ENCODE measurements at regions not wholly inside any gene's neighbourhood (a gene's known extent, or its start where the extent isn't known, plus 50 kb on each side); places are given as distances from the start of the nearest gene placed in this dataset.

GRCh38 chr5:148937239-148937638 lies 110.8 kb downstream of the ADRB2 start:
- Histone ChIP-seq H3K36me3 (ENCODE audit: control insufficient read depth, insufficient read depth, low read length) (no peaks in the 10 kb centered on the region), H3K4me3 (ENCODE audit: low read length) (no peak overlapping the region), H3K27ac (ENCODE audit: low read depth, low read length) (no peak overlapping the region), H3K27me3 (ENCODE audit: control insufficient read depth, insufficient read depth, low read length) (no peaks in the 10 kb centered on the region), H3K4me1 (ENCODE audit: control insufficient read depth, insufficient read depth, low read length) (no peaks in the 10 kb centered on the region), H3K9ac (ENCODE audit: low read length) (no peak overlapping the region)

DNA sequence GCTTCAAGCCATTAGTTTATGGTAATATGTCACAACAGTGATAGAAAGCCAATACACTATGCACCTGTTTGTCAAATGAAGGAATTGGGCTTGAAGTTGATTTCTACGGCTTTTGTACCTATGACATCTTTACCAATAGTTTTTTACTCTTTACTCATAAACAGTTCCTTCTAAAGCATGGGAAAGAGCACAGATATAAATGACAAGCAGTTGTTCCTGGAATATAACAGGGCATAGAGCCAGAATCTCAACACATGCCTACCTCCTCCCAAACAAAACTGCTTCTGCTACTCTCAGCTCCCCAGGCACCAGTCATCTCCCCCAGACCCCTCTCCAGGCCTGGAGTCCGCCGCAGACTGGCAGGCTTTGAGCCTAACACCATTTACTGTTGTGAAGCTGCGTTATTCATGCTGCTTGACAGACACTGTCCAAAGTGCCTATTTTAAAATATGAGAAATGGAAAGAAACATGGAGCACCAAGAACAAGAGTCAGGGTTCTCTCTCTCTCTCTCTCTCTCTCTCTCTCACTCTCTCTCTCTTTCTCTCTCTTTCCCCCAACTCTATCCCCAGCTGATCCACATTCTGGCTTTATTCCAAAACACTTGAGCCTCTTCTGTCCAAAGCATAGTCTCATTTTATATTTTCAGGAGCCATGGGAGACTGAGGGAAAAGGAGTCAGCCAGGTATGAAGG lies 111.6 kb downstream of the ADRB2 start:
- Histone ChIP-seq H3K9ac (ENCODE audit: low read length) (no peak overlapping the region), H3K4me3 (ENCODE audit: low read length) (no peak overlapping the region), H3K36me3 (ENCODE audit: control insufficient read depth, insufficient read depth, low read length) (no peaks in the 10 kb centered on the region), H3K27me3 (ENCODE audit: control insufficient read depth, insufficient read depth, low read length) (no peaks in the 10 kb centered on the region), H3K4me1 (ENCODE audit: control insufficient read depth, insufficient read depth, low read length) (no peaks in the 10 kb centered on the region), H3K27ac (ENCODE audit: low read depth, low read length) (no peak overlapping the region)

DNA sequence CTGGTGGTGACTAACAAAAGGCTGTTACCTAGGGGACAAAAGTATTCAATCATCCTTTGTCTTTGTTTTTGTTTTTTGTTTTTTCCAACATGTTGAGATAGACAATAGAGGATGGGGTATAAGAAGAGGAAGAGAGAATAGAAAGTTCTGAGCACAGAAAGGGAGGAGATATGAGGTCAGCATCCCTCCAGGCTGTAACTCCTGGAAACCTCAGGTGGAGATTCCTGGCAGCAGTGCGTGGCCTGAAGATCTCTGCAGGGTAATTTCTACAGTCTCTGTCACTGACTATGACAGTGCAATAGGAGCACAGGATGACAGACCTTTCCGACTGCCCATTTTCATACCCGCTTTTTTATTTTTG lies 112.1 kb downstream of the ADRB2 start:
- Histone ChIP-seq H3K9ac (ENCODE audit: low read length) (no peak overlapping the region), H3K27me3 (ENCODE audit: control insufficient read depth, insufficient read depth, low read length) (no peaks in the 10 kb centered on the region), H3K4me1 (ENCODE audit: control insufficient read depth, insufficient read depth, low read length) (no peaks in the 10 kb centered on the region), H3K36me3 (ENCODE audit: control insufficient read depth, insufficient read depth, low read length) (no peaks in the 10 kb centered on the region), H3K27ac (ENCODE audit: low read depth, low read length) (no peak overlapping the region), H3K4me3 (ENCODE audit: low read length) (no peak overlapping the region)

- H3K4me3 ChIP-seq (ENCODE audit: low read length) = no peak overlapping the region
- no peak overlapping the region for H3K9ac ChIP-seq (ENCODE audit: low read length)
- no peaks in the 10 kb centered on the region for H3K36me3 ChIP-seq (ENCODE audit: control insufficient read depth, insufficient read depth, low read length)
- no peaks in the 10 kb centered on the region for H3K27me3 ChIP-seq (ENCODE audit: control insufficient read depth, insufficient read depth, low read length)
- no peaks in the 10 kb centered on the region for H3K4me1 ChIP-seq (ENCODE audit: control insufficient read depth, insufficient read depth, low read length)
- no peak overlapping the region for H3K27ac ChIP-seq (ENCODE audit: low read depth, low read length)
Observed at GRCh38 chr5:148939676-148940075, 113.3 kb downstream of the ADRB2 start.

- no peak overlapping the region for H3K27ac ChIP-seq (ENCODE audit: low read depth, low read length)
- no peak overlapping the region for H3K9ac ChIP-seq (ENCODE audit: low read length)
- H3K36me3 ChIP-seq (ENCODE audit: control insufficient read depth, insufficient read depth, low read length) = no peaks in the 10 kb centered on the region
- H3K4me1 ChIP-seq (ENCODE audit: control insufficient read depth, insufficient read depth, low read length) = no peaks in the 10 kb centered on the region
- H3K27me3 ChIP-seq (ENCODE audit: control insufficient read depth, insufficient read depth, low read length) = no peaks in the 10 kb centered on the region
- H3K4me3 ChIP-seq (ENCODE audit: low read length) = no peak overlapping the region
Observed at GRCh38 chr5:148941810-148942209, 115.4 kb downstream of the ADRB2 start.

- H3K9ac ChIP-seq (ENCODE audit: low read length) = no peak overlapping the region
- no peak overlapping the region for H3K4me3 ChIP-seq (ENCODE audit: low read length)
- H3K27me3 ChIP-seq (ENCODE audit: control insufficient read depth, insufficient read depth, low read length) = no peaks in the 10 kb centered on the region
- peak overlapping the region; percentile 85 for H3K27ac ChIP-seq (ENCODE audit: low read depth, low read length)
- H3K4me1 ChIP-seq (ENCODE audit: control insufficient read depth, insufficient read depth, low read length) = peaks cover 3% of the 10 kb centered on the region
- H3K36me3 ChIP-seq (ENCODE audit: control insufficient read depth, insufficient read depth, low read length) = no peaks in the 10 kb centered on the region
Observed at GRCh38 chr5:148949841-148950470, 112.9 kb downstream of the SH3TC2 start.

- peak overlapping the region; percentile 85 for H3K27ac ChIP-seq (ENCODE audit: low read depth, low read length)
Observed at GRCh38 chr5:148950471-148950863, 112.4 kb downstream of the SH3TC2 start.

GRCh38 chr5:148950892-148951291 lies 112.0 kb downstream of the SH3TC2 start:
- Histone ChIP-seq H3K9ac (ENCODE audit: low read length) (no peak overlapping the region), H3K4me3 (ENCODE audit: low read length) (no peak overlapping the region), H3K27me3 (ENCODE audit: control insufficient read depth, insufficient read depth, low read length) (no peaks in the 10 kb centered on the region), H3K36me3 (ENCODE audit: control insufficient read depth, insufficient read depth, low read length) (no peaks in the 10 kb centered on the region), H3K27ac (ENCODE audit: low read depth, low read length) (no peak overlapping the region), H3K4me1 (ENCODE audit: control insufficient read depth, insufficient read depth, low read length) (peaks cover 3% of the 10 kb centered on the region)

More at GRCh38 chr5:148950471-148950863, 112.4 kb downstream of the SH3TC2 start:
- no peaks in the 10 kb centered on the region for H3K27me3 ChIP-seq (ENCODE audit: control insufficient read depth, insufficient read depth, low read length)
- H3K9ac ChIP-seq (ENCODE audit: low read length) = no peak overlapping the region
- no peak overlapping the region for H3K4me3 ChIP-seq (ENCODE audit: low read length)
- H3K4me1 ChIP-seq (ENCODE audit: control insufficient read depth, insufficient read depth, low read length) = peaks cover 3% of the 10 kb centered on the region
- H3K36me3 ChIP-seq (ENCODE audit: control insufficient read depth, insufficient read depth, low read length) = no peaks in the 10 kb centered on the region

GRCh38 chr5:148951612-148952011 lies 111.2 kb downstream of the SH3TC2 start:
- Histone ChIP-seq H3K4me1 (ENCODE audit: control insufficient read depth, insufficient read depth, low read length) (peaks cover 3% of the 10 kb centered on the region), H3K27me3 (ENCODE audit: control insufficient read depth, insufficient read depth, low read length) (no peaks in the 10 kb centered on the region), H3K36me3 (ENCODE audit: control insufficient read depth, insufficient read depth, low read length) (no peaks in the 10 kb centered on the region), H3K9ac (ENCODE audit: low read length) (no peak overlapping the region), H3K4me3 (ENCODE audit: low read length) (no peak overlapping the region), H3K27ac (ENCODE audit: low read depth, low read length) (no peak overlapping the region)

GRCh38 chr5:148952097-148952867 lies 110.6 kb downstream of the SH3TC2 start:
- no peaks in the 10 kb centered on the region for H3K27me3 ChIP-seq (ENCODE audit: control insufficient read depth, insufficient read depth, low read length)
- peaks cover 3% of the 10 kb centered on the region for H3K4me1 ChIP-seq (ENCODE audit: control insufficient read depth, insufficient read depth, low read length)
- no peak overlapping the region for H3K9ac ChIP-seq (ENCODE audit: low read length)
- H3K4me3 ChIP-seq (ENCODE audit: low read length) = no peak overlapping the region
- H3K27ac ChIP-seq (ENCODE audit: low read depth, low read length) = no peak overlapping the region
- no peaks in the 10 kb centered on the region for H3K36me3 ChIP-seq (ENCODE audit: control insufficient read depth, insufficient read depth, low read length)

DNA sequence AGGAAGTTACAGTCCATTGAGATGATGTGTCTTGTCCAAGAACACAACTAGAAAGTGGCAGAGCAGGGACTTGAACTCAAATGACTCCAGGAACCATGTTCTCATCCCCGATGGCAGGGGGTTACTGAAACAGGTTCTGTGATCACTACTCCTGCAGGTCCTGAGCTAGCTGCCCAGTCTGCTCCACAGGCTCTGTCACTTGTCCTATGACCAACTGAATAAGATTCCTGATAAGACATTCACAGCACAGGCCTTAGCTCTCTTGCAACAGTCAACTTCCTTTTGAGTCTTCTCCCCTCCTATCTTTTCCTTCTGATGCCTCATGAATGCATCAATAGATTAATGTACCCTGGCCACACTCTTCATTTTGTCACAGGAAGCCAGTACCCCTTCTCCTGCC lies 109.2 kb downstream of the SH3TC2 start:
- Histone ChIP-seq H3K27me3 (ENCODE audit: control insufficient read depth, insufficient read depth, low read length) (no peaks in the 10 kb centered on the region), H3K36me3 (ENCODE audit: control insufficient read depth, insufficient read depth, low read length) (no peaks in the 10 kb centered on the region), H3K27ac (ENCODE audit: low read depth, low read length) (no peak overlapping the region), H3K4me3 (ENCODE audit: low read length) (no peak overlapping the region), H3K4me1 (ENCODE audit: control insufficient read depth, insufficient read depth, low read length) (peaks cover 3% of the 10 kb centered on the region), H3K9ac (ENCODE audit: low read length) (no peak overlapping the region)

Data from rectal smooth muscle tissue (tissue), 1 donor.